Right hindlimb (tissue), 1 donor: ENCODE measurements at regions not wholly inside any gene's neighbourhood (a gene's known extent, or its start where the extent isn't known, plus 50 kb on each side); places are given as distances from the start of the nearest gene placed in this dataset.
A peak's percentile ranks its signal among the peaks of the same experiment; 100 is the strongest.

Source experiments
- DNase-seq: peaks from one replicate; pipeline ENCODE4 v3.0.0-alpha.2; 2018

DNA sequence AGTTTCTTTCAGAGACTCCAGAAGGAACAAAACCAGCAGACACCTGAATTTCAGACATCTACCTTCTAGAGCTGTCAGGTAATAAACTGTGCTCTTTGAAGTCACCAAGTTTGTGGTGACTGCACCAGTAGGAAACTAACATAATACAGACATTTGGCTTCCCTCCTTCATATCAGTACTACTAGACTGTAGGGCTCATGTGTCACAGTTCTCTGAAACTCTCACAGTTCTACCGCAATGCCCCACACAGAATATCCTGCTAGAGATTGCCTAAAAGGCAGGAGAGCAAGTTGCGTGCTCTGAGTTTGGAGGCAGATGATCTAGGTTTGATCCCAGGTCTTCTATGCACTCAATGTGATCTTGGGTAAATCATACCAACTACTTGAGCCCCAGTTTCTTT, 205.0 kb upstream of the LRFN2 start:
- no peak for DNase-seq

DNA sequence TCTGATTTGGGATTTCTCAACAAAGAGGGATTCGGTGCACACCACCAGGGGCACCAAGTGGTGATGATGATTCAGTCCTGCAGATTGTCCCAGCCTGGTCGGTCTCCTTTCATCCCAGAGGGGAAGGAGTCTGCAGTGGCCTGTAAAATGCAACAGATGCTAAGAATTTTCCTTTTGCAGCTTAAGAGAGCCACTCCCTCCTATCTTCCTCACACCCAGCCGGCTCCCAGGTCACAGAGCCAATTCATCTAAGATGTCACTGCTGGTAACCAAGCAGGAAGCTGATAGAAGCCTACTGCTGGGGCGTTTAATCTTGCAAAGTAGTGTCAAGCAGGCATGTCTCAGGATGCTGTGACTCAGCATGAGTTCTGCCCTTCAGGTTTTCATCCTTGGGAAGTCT, 203.8 kb upstream of the LRFN2 start:
- DNase-seq = no peak

DNA sequence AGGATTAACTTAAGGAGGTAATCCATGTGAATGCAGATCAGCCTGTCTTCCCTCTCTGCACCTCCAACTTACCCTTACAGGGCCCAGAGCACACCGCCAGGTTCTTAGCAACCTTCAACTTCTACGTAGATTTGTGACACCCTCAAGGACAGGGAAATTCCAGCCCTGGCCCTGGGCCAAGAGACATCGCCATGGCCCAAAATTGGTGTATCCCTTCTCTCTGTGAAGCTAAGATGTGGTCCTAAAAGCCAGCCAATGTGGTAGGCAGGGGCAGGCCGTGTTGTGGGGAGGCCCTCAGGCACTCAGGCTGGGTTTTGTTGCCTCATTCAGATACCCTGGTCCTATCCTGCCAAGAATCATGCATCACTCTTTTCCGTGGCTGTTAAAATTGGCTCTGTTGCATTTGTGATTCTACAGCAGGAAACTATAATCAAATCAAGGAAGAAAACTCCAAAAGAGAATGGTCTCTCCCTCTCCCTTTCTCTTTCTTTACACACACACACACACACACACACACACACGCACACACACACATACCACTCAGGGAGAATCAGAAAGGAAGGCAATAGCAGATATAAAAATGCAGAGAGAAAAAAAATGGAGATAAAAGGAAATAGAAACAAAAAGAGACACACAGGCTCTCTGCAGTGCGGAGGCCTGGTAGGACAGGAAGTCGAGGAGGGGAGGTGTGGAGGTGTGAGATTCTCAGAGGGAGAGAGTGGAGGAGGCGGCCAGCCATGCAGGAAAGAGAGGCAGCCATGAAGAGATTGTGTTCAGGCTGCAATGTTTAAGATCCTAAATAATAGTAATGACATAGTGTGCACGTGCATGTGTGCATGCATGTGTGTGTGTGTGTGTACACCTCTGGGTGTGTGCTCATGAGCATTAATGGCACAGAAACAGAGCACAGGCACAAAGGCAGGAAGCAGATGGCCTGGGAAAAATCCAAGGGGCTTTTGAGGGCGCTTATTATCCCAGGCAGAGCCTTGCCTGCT, 201.8 kb upstream of the LRFN2 start:
- DNase-seq = peak; percentile 53

DNA sequence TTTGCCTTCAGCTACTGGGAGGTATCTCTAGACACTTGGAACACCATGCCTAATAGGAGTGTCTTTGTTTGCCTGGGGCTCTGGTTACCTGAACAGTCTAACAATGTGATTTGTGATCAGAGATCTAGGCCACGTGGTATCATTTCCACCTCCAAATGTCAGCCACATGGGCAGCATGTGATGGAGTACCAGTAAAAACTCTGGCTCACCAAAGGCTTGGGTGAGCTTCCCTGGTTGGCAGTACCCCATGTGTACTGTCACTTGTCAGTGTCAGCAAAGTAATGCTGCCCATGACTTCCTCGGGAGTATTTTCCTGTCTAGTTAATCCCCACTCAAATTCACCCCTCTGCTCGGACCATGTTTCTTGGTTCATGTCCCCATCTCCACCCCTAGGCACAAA, 195.2 kb upstream of the LRFN2 start:
- no peak for DNase-seq

DNA sequence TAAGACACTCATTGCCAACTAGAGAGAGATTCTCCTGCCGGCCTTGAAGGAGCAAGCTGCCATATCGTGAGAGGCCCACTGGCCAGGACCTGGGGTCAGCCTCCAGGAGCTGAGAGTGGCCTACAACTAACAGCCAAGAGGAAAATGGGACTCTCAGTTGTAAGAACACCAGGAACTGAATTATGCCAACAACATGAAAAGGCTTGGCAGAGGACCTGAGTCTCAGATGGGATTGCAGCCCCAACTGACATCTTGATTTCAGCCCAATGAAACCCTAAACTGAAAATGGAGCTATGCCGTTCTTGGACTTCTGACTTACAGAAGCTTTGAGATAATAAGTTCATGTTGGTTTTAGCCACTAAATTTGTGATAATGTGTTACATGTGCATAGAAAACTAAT, 193.5 kb upstream of the LRFN2 start:
- DNase-seq = no peak

DNA sequence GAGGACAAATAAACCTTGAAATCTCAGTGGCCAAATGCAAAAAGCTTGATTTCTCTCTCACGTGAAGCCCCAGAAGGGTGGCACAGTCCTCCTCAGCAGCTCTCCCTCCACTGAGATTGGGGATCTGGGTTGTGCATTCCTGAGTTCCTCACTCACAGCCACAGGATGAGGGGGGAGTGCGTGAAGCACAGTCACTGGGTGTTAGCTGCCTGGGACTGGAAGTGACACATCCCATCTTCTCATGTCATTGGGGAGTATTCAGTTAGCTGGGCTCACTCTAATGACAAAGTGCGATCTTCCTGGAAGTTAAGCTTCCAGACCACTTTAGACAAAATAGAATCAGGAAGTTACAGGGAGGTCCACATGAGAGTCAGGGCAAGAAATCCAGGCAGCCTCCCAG, 192.2 kb upstream of the LRFN2 start:
- no peak for DNase-seq

DNA sequence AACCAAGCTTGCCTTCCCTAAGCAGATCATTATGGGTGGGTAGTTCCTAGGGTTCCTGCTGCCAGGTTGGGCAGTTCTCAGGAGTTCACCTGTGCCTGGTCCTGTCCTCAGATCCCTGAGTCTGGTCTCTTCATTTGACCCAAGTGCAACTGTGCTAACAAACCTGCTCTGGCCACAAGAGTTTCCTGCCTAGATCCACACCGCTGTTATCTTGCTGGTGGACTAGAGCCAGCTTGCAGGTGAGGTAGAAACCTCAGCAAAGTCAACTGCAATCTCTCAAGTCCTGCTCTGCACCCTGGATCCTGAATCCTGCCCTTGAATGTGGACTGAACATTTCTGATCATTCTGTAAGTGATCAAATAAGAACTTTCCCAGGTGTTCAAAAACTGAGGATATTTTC, 191.8 kb upstream of the LRFN2 start:
- DNase-seq = no peak

DNA sequence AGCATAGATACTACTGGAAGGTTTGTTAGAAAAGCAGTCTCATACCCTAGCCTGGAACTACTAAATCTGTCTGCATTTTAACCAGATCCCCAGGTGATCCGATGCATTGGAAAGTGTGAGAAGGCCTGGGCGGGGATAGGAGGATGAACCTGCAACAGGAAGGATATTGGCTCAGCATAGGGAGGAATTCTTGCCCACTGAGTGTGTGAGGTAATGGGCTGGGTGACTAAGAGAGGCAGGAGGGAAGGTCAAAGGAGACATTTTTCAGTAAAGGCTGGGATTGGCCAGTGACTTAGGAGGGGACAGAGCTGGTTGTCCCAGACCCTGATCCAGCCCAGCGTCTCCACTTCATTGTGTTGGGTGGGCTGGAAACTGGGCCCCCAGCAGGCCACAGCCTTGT, 191.0 kb upstream of the LRFN2 start:
- DNase-seq = no peak

DNA sequence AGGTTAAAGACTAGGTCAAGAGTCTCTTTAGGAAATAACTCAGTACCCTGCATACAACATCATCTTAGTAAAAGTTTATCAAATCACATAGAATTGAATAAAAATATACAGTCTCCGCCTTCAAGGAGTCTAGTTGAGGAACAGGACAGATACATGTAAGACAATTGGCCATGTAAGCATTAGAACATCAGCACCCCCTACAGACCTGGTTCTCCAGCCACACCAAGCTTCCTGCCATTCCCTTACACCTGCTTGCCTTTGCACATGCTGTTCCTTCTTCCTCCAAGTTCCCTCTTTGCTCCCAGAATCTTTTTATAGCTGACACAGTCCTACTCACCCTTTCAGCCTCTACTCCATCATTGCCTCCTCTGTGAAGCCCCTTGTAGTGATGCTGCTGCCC, 187.8 kb upstream of the LRFN2 start:
- DNase-seq = no peak

DNA sequence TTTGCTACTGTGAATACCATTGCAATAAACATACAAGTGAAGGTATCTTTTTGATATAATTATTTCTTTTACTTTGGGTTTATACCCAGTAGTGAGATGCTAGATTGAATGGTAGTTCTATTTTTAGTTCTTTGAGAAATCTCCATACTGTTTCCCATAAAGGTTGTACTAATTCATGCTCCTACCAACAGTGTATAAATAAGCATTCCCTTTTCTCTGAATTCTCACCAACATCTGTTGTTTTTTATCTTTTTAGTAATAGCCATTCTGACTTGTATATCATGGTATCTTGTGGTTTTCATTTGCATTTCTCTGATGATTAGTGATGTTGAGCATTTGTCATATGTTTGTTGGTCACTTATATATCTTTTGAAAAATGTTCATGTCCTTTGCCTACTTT, 183.6 kb upstream of the LRFN2 start:
- no peak for DNase-seq

DNA sequence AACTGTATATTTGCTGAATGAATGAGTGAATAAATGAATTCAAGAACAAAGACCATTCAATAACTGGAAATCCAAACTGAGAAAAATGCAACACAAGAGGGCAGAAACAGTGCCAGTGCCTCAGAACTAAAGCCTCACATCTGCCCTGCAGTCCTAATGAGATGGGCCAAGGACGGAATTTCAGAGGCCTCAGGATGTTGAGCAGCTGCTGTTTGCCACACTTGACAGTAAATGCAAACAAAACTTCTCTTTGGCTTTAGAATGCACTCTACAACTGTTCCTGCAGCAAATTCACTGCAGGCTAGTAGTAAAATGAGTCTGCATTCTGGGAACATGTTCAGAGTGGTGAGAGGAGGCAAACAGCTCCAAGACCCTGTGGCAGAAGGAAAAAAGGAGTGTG, 177.6 kb upstream of the LRFN2 start:
- no peak for DNase-seq

DNA sequence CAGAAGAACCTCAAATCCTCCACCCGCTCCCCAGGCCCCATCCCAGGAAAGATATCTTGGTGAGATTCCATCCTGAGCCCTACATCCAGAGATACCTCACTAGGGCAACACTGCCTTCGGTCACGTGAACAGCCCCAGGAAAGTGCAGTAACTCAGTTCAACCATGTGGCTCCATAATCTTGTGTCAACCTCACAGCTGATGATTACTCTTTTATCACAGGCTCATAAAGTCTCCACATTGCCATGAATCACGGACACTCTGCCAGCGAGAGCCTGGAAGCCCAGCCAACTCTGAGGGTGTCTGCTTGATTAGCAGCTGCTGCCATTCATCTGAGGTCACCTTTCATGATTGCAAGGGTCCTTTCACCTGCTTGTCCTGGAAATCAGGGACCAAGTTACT, 175.8 kb upstream of the LRFN2 start:
- no peak for DNase-seq

DNA sequence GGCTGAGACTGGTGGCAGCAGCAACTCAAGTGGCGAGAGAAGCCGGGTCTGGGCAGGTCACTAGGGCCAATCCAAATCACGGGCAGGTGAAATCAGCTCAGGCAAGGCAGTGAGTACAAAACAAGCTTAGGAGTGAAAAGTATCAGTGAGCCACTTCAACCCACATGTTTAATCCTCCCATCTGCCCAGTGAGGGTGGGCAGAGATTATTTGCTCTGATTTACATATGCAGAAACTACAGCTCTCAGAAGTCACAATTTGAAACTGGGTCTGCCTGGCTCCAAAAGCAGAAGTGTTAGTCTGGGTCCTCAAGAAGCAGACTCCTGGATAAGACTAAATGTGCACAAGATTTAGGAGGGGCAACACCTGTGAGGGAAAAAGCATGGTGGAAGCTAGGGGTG, 173.7 kb upstream of the LRFN2 start:
- DNase-seq = no peak

DNA sequence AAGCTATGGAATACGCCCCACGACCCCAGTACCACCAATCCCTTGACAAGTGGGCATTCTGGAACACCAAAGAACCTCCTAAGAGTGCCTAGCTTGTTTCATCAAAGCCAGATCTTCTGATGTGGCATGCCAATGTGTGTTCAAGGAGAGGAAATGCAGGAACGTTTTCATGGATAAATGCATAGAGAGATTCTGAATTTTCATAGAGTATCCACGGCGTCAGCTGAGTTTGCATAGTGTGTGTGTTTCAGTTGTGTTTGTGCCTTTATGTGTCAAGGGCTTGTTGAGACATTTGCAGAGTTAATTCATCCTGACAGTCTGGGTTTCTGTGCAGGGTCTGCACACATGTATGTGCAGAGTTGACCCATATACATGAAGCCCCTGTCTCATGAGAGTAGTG, 172.7 kb upstream of the LRFN2 start:
- no peak for DNase-seq

DNA sequence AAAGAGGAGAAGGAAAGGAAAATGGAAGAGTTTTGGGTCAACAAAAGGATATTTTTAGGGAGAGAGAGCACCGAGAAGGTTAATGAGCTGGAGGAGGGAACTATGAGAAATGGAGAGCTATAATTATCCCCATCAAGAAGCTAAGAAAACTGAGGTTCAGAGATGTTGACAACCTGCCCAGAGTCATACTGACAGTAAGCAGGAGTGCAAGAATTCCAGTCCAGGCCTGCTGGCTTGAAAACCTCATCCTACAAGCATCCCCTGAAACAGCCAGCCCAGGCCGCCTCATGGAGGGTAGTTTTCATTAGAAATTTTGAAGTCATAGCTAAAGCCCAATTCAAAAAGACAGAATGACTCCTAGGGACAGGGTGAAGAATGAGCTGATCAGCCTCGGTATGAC, 172.1 kb upstream of the LRFN2 start:
- no peak for DNase-seq

DNA sequence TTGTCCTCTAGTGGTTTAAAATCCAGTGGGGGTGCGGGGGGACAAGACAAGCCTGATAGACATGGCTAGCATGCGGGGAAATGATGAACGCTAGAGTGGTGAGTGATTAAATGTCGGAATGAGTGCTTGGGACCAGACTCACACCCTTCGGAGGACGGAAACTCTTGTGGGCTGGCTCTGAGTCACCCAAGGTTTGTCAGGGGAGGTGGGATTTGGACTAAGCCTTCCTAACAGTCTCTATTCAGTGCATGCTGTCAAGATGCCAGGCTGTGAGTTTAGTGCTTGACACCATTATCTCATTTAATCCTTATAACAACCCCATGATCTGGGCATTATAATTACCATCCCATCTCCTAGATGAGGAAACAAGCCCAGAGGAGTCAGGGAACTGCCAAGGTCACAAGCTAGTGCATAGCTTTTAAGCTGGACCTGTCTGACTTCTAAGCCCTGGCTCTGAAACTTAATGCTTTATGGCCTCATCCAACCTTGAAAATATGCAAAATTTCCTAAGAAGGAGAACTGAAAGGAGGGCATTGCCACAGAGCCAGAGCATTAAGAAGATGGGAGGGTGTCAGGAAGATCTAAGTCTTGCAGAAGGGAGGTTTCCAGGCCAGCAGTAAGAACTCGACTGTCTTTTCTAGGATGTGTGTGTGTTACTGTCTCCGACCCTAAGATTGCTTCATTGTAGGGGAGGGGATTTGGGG, 168.7 kb upstream of the LRFN2 start:
- no peak for DNase-seq

DNA sequence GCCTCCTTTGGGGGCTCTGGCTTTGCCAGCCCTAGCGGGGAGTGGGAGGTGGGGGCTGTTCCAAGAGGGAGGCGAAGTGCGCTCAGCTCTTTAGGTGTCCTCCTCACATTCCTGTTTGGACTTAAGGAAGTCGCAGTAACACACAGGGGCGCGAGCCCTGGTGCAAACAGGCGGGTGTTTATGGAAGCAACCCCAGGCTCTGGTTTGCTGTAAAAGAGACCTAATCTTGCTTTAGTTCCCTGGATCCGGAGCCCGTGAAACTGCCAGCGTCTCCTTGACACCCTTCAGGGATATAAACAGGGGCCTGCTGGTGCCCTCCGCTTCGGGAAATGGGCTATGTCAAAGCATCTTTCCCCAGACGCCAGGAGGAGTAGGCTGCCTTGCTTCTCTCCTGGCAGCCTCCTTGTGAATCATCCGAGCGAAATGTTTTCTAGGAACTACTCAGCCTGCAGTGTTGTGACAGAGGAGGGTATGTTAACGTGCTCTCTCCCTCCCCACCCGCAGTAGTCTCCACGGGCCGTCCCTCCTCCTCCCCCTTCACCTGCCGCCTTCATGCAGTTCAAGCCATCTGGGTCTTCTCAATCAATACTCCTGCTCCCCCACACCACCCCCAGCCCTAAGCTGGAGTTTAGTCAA, 168.0 kb upstream of the LRFN2 start:
- no peak for DNase-seq

DNA sequence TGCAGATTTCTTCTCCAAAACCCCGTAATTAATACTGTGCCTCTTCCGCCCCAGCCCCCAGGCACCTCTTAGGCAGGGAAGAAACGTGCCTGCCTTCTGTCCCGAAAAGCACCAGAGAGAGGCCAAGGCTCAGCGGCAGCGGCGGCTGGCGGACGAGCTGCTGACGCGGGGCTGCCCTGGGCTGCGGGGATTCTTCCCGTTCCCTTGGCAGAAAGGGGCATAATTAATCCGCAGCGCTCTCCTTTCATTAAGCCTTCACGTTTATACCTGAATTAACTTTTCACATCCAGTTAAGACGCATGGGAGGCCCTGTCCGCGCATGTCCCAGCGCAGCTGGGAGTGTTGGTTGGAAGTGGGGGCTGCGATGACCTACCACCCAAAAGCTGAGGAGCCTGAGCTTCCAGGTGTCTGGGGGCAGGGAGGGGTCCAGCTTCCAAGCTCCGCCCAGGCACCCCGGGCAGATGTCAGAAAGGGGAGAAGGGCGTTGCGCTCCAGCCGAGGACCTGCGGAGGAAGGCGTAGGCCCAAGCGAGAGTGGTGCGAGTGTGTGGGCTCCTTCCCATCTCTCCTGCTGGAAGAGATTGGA, 167.4 kb upstream of the LRFN2 start:
- no peak for DNase-seq

DNA sequence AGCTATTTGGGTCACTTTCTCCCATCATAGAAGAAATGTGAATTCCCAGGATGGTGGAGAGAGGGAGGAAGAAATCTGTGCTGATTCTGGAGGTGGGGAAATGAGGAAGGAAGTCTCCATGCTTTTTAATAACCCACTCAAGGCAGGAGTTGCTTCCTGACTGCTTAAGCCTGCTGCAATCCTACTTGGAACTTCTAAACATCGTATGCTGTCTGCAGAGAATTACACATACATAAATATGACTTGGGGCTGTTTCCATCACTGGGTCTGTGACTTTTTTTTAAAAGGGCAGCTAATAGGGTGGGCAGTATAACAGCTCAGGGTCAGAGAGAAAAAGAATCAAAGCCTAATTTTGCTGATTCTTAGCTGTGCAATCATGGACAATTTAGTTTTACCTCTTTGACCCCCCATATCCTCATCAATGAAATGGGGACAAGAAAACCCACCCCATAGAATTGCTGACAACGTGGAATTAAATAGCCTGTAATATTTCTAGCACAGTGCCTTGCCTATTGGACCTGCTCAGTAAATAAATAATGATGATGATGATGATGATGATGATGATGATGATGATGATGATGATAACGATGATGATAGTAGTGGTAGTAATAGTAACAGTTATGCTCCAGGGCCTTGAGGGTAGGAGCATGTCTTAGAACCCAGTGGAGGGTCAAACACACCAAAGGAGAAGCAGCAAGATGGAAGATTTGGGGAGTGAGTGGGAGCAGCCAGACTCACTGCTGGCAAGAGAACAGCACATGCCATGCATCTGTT, 166.7 kb upstream of the LRFN2 start:
- DNase-seq = no peak

DNA sequence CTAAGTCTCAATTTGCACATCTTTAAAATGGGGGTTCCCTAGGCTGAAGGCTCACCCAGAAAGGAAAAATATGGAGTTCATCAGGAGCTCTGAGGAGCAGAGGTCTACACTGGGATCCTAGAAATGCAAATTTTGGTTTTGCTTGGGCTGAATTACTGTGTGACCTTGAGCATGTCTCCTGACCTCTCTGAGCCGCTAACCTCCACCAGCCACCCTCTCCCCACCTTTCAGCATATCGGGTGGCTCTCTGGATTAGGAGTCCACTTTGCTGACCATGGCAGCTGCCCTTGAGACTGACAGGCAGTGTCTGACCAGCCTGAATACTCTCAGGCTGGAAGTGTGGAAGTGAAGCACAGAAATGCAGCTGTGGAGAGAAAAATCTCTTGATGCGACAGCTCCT, 165.9 kb upstream of the LRFN2 start:
- DNase-seq = no peak

DNA sequence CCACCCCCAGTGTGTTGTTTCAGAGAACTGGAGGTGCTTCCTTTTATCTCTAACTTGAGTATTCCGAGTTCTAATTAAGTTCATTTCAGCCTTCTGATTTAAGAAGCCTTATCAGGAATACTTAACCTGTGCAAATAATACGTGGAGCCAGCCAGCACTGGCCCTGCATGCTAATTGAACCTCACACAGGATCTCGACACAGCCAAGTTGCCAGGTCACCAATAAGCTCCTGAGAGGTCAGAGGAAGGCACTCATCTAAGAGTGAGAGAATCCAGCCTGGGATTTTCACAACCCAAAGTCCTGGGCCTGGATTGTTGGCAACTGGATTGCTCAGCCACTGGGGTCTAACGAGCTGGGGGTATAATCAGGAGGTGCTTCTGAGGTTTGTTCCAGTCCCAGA, 157.7 kb upstream of the LRFN2 start:
- DNase-seq = no peak

DNA sequence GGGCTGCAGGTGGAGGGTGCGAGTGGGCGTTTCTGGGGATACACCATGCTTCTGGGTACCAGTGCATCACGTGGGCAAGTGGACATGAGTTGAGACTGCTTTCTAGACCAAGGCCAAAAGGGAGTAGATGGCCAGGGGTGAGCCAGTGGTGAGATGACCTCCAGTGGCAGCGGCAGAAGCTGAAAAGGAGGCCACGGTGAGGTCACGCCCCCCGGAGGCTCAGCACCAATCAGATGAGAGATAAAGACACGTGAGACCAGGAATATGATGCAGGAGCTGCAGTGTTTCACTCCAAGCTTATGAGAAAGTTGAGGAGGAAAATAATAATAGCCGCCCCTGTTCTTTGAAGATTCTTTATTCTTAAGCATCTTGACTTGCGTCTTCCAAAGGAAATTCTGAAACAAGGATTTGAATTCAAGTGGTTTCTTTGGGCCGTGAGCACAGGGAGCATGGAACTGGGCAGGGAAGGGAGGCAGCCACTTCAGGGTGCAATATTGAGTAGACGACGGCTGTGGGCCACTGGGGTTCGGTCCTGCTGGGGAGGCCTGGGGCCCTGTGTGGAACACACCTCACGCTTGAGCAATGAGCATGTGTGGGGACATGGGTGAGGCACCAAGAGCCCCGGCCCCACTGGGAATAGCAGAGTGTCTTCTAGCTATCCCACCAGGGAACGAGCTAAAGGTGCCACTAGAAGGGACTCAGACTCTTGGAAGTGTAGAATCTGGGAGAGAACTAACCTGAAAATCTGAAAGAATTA, 156.7 kb upstream of the LRFN2 start:
- no peak for DNase-seq
